Activated T-helper 17 cell treated with anti-CD3 and anti-CD28 coated beads, Interleukin-2, amount 50 U/mL, for 72 hours (primary cell): ENCODE measurements at regions not wholly inside any gene's neighbourhood (a gene's known extent, or its start where the extent isn't known, plus 50 kb on each side); places are given as distances from the start of the nearest gene placed in this dataset.
"Not testable (repeated sequence)": the region's sequence is repeated elsewhere in the genome, so short reads cannot be mapped to it uniquely, and the experiment has no call there.

Experiments
- ATAC-seq: fragments of 150-1000 bp; cut with Tn5 transposase; replicated peaks from 2 replicates; pipeline ENCODE4 v1.10.0; 2021; ENCODE audit warnings: mild to moderate bottlenecking, moderate library complexity
- H3K27ac Mint-ChIP-seq: one replicate; pipeline ENCODE4 v1.8.0; 2022; ENCODE audit warnings: mixed read lengths
- H3K27me3 Mint-ChIP-seq: one replicate; pipeline ENCODE4 v1.8.0; 2022; ENCODE audit warnings: mixed read lengths
- H3K36me3 Mint-ChIP-seq: one replicate; pipeline ENCODE4 v1.8.0; 2022; ENCODE audit warnings: low read depth, mild to moderate bottlenecking, mixed read lengths
- H3K4me1 Mint-ChIP-seq: one replicate; pipeline ENCODE4 v1.8.0; 2022; ENCODE audit warnings: mixed read lengths
- H3K4me3 Mint-ChIP-seq: one replicate; pipeline ENCODE4 v1.8.0; 2022; ENCODE audit warnings: mild to moderate bottlenecking, mixed read lengths
- H3K9me3 Mint-ChIP-seq: one replicate; pipeline ENCODE4 v1.8.0; 2022; ENCODE audit warnings: mixed read lengths

GRCh38 chr2:195270466-195271039 is 386.5 kb upstream of the SLC39A10 start:
- Mint-ChIP-seq H3K4me3 (no peak overlapping the region), H3K9me3 (no peaks in the 10 kb centered on the region), H3K4me1 (no peaks in the 10 kb centered on the region), H3K27ac (no peak overlapping the region), H3K36me3 (no peaks in the 10 kb centered on the region), H3K27me3 (peaks cover 11% of the 10 kb centered on the region)
- ATAC-seq: no peak

DNA sequence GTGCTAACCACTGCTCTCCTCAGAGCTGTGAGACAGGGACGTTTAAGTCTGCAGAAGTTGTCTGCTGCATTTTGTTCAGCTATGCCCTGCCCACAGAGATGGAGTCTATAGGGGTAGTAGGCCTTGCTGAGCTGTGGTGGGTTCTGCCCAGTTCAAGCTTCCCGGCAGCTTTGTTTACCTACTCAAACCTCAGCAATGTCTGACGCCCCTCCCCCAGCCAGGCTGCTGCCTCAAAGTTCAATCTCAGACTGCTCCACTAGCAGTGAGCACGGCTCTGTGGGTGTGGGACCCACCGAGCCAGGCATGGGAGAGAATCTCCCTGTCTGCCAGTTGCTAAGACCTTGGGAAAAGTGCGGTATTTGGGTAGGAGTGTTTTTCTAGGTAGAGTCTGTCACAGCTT is 387.8 kb upstream of the SLC39A10 start:
- no peak for ATAC-seq
- peaks cover 10% of the 10 kb centered on the region for H3K27me3 Mint-ChIP-seq
- no peaks in the 10 kb centered on the region for H3K9me3 Mint-ChIP-seq
- no peaks in the 10 kb centered on the region for H3K4me1 Mint-ChIP-seq
- no peak overlapping the region for H3K4me3 Mint-ChIP-seq
- H3K27ac Mint-ChIP-seq: no peak overlapping the region
- no peaks in the 10 kb centered on the region for H3K36me3 Mint-ChIP-seq

- no peaks in the 10 kb centered on the region for H3K36me3 Mint-ChIP-seq
- ATAC-seq: no peak
- no peaks in the 10 kb centered on the region for H3K4me1 Mint-ChIP-seq
- H3K4me3 Mint-ChIP-seq: no peak overlapping the region
- H3K27me3 Mint-ChIP-seq: no peaks in the 10 kb centered on the region
- no peak overlapping the region for H3K27ac Mint-ChIP-seq
- H3K9me3 Mint-ChIP-seq: no peaks in the 10 kb centered on the region
Observed at GRCh38 chr2:195257979-195258378, 399.0 kb upstream of the SLC39A10 start.

DNA sequence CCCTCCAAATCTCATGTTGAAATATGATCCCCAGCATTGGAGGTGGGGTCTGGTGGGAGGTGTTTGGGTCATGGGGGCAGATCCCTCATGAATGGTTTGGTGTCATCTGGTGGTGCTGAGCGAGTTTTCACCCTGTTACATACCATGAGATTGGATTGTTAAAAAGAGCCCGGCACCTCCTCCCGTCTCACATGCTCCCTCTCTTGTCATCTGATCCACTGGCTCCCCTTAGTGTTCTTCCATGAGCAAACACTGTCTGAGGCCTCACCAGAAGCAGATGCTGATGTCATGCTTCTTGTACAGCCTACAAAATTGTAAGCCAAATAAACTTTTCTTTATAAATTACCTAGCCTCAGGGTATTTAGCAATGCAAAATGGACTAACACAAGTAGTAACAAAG is 405.0 kb upstream of the SLC39A10 start:
- H3K36me3 Mint-ChIP-seq: no peaks in the 10 kb centered on the region
- H3K4me1 Mint-ChIP-seq: no peaks in the 10 kb centered on the region
- no peak overlapping the region for H3K27ac Mint-ChIP-seq
- H3K4me3 Mint-ChIP-seq: no peak overlapping the region
- no peaks in the 10 kb centered on the region for H3K27me3 Mint-ChIP-seq
- no peak for ATAC-seq
- H3K9me3 Mint-ChIP-seq: peaks cover 4% of the 10 kb centered on the region

DNA sequence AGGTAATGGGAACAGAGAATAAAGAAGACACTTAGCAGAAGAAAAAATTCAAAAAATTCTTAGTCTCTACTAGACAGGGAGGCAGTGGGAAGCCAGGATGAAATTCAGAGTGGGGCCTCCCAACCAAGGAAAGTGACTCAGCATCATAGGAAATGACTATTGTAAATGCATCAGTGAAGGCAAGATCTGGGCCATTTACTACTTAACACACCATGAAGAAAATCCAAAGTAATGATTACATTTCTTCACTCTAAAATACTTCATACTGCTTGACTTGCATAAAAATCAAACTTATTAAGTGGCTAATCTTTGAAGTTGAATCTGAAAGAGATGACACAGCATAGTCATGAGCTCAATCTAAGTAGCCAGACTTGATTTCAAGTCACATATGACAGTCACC is 405.8 kb upstream of the SLC39A10 start:
- Mint-ChIP-seq H3K27ac (no peak overlapping the region), H3K4me3 (no peak overlapping the region), H3K27me3 (no peaks in the 10 kb centered on the region), H3K9me3 (peaks cover 4% of the 10 kb centered on the region), H3K4me1 (no peaks in the 10 kb centered on the region), H3K36me3 (no peaks in the 10 kb centered on the region)
- ATAC-seq: no peak

GRCh38 chr2:195238826-195239225 is 418.2 kb upstream of the SLC39A10 start:
- Mint-ChIP-seq H3K27ac (no peak overlapping the region), H3K4me3 (no peak overlapping the region), H3K36me3 (no peaks in the 10 kb centered on the region), H3K9me3 (no peaks in the 10 kb centered on the region), H3K4me1 (no peaks in the 10 kb centered on the region), H3K27me3 (peaks cover 6% of the 10 kb centered on the region)
- ATAC-seq: no peak

DNA sequence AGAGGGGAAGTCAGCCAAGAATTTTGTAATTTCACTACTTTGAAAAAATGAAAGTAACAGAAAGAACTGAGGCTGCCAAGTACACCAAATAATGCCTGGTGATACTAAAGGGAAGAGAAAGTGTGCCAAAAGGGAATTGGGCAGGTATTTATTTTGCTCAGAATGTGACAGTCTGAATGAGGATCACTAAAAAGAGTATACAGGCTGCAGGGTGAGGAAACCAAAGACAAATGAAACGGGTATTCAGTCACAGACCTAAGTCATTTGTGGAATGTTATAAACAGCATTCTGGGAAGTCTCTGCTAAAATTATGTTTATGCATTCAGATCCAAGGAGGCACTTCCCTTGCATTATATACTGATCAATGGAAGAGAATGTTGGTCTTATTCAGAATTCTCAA is 418.6 kb upstream of the SLC39A10 start:
- no peak overlapping the region for H3K4me3 Mint-ChIP-seq
- H3K36me3 Mint-ChIP-seq: no peaks in the 10 kb centered on the region
- H3K27me3 Mint-ChIP-seq: peaks cover 6% of the 10 kb centered on the region
- H3K9me3 Mint-ChIP-seq: no peaks in the 10 kb centered on the region
- H3K27ac Mint-ChIP-seq: no peak overlapping the region
- H3K4me1 Mint-ChIP-seq: no peaks in the 10 kb centered on the region
- no peak for ATAC-seq

DNA sequence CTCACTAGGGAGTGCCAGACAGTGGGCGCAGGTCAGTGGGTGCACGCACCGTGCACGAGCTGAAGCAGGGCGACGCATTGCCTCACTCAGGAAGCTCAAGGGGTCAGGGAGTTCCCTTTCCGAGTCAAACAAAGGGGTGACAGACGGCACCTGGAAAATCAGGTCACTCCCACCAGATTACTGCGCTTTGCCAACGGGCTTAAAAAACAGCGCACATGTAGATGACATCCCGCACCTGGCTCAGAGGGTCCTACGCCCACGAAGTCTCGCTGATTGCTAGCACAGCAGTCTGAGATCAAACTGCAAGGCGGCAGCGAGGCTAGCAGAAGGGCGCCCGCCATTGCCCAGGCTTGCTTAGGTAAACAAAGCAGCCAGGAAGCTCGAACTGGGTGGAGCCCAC is 428.5 kb upstream of the SLC39A10 start:
- not testable (repeated sequence) for H3K4me3 Mint-ChIP-seq, H3K36me3 Mint-ChIP-seq, H3K27me3 Mint-ChIP-seq, H3K4me1 Mint-ChIP-seq, H3K9me3 Mint-ChIP-seq, H3K27ac Mint-ChIP-seq, ATAC-seq

- Mint-ChIP-seq H3K27me3 (peaks cover 8% of the 10 kb centered on the region), H3K4me1 (no peaks in the 10 kb centered on the region), H3K27ac (no peak overlapping the region), H3K4me3 (no peak overlapping the region), H3K9me3 (no peaks in the 10 kb centered on the region), H3K36me3 (no peaks in the 10 kb centered on the region)
- no peak for ATAC-seq
Observed at GRCh38 chr2:195214072-195214471, 443.0 kb upstream of the SLC39A10 start.

GRCh38 chr2:195212586-195212985 is 444.4 kb upstream of the SLC39A10 start:
- Mint-ChIP-seq H3K4me3 (no peak overlapping the region), H3K4me1 (no peaks in the 10 kb centered on the region), H3K27ac (no peak overlapping the region), H3K27me3 (peaks cover 8% of the 10 kb centered on the region), H3K36me3 (no peaks in the 10 kb centered on the region), H3K9me3 (peaks cover 7% of the 10 kb centered on the region)
- no peak for ATAC-seq

- Mint-ChIP-seq H3K27ac (no peak overlapping the region), H3K27me3 (no peaks in the 10 kb centered on the region)
- ATAC-seq: peak; percentile 85
Observed at GRCh38 chr2:195202163-195202845, 454.7 kb upstream of the SLC39A10 start.

DNA sequence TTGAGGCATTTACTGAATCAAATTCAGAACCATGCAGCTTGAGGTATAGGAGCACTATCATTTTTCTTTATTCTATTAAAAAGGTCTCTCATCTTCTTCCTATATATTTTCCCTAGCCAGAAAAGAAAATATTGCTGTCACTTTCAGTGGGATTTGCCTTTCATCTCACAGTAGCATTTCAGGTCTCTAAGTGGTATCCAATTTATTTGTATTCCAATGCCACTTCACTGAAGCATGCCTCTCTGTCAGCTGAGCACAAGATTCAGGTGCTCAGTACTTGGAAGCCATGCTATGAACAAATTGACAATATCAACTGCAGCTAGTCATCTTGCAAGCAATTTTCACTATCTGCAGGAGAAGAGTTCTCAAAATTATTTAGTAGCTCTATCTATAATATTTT is 457.2 kb upstream of the SLC39A10 start:
- H3K4me1 Mint-ChIP-seq: peaks cover 7% of the 10 kb centered on the region
- no peaks in the 10 kb centered on the region for H3K36me3 Mint-ChIP-seq
- H3K27me3 Mint-ChIP-seq: no peaks in the 10 kb centered on the region
- no peak overlapping the region for H3K27ac Mint-ChIP-seq
- no peak for ATAC-seq
- no peaks in the 10 kb centered on the region for H3K9me3 Mint-ChIP-seq
- H3K4me3 Mint-ChIP-seq: no peak overlapping the region

More at GRCh38 chr2:195202163-195202845, 454.7 kb upstream of the SLC39A10 start:
- no peaks in the 10 kb centered on the region for H3K9me3 Mint-ChIP-seq
- H3K4me1 Mint-ChIP-seq: peaks cover 7% of the 10 kb centered on the region
- H3K4me3 Mint-ChIP-seq: no peak overlapping the region
- H3K36me3 Mint-ChIP-seq: no peaks in the 10 kb centered on the region

- no peaks in the 10 kb centered on the region for H3K9me3 Mint-ChIP-seq
- H3K27me3 Mint-ChIP-seq: peaks cover 6% of the 10 kb centered on the region
- H3K36me3 Mint-ChIP-seq: no peaks in the 10 kb centered on the region
- no peak overlapping the region for H3K27ac Mint-ChIP-seq
- H3K4me1 Mint-ChIP-seq: no peaks in the 10 kb centered on the region
- no peak for ATAC-seq
- H3K4me3 Mint-ChIP-seq: no peak overlapping the region
Observed at GRCh38 chr2:195181059-195181705, 475.8 kb upstream of the SLC39A10 start.

GRCh38 chr2:195168369-195168768 is 488.7 kb upstream of the SLC39A10 start:
- ATAC-seq: no peak
- no peaks in the 10 kb centered on the region for H3K4me1 Mint-ChIP-seq
- H3K27me3 Mint-ChIP-seq: peaks cover 3% of the 10 kb centered on the region
- no peak overlapping the region for H3K27ac Mint-ChIP-seq
- no peaks in the 10 kb centered on the region for H3K36me3 Mint-ChIP-seq
- no peak overlapping the region for H3K4me3 Mint-ChIP-seq
- no peaks in the 10 kb centered on the region for H3K9me3 Mint-ChIP-seq

DNA sequence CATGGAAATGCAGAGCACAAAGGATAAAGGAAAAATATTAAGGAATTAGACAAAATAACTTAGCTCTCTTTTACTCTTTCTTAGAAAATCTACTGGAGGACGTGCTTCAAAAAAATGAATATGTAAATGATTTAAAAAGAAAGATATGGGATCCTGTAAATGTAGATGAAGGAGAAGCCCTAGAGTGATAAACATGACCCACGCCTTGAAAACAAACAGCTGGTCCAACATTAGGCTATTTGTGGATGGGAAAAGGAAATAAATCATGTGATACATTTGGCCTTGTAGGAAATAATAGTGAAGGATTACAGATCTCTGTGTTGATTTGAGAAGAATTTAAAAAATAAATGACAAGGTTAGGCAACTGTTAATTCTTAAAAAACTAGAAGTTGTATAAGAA is 492.1 kb upstream of the SLC39A10 start:
- Mint-ChIP-seq H3K27ac (no peak overlapping the region), H3K9me3 (no peaks in the 10 kb centered on the region), H3K4me3 (no peak overlapping the region), H3K27me3 (no peaks in the 10 kb centered on the region), H3K36me3 (no peaks in the 10 kb centered on the region), H3K4me1 (no peaks in the 10 kb centered on the region)
- no peak for ATAC-seq
